Mesenchymal stem cell (in vitro differentiated cells and primary cell): ENCODE measurements at regions not wholly inside any gene's neighbourhood (a gene's known extent, or its start where the extent isn't known, plus 50 kb on each side); places are given as distances from the start of the nearest gene placed in this dataset.

Experiments
- DNase-seq: peaks from one replicate; pipeline ENCODE4 v3.0.0-alpha.2; 2013
- H2AFZ ChIP-seq: one replicate; pipeline ENCODE4 v1.6.1; 2013; ENCODE audit warnings: low read depth, mild to moderate bottlenecking, control low read depth, inconsistent platforms, low read length, moderate library complexity
- H2AK5ac ChIP-seq: 2 replicates; pipeline ENCODE4 v1.6.1; 2013; ENCODE audit warnings: low read length, moderate library complexity, mild to moderate bottlenecking, inconsistent platforms; ENCODE audit not compliant: severe bottlenecking
- H2BK120ac ChIP-seq: one replicate; pipeline ENCODE4 v1.6.1; 2013; ENCODE audit warnings: low read depth, mild to moderate bottlenecking, inconsistent platforms, low read length, moderate library complexity
- H2BK12ac ChIP-seq, 2 experiments: one replicate each; pipeline ENCODE4 v1.6.1; 2013; ENCODE audit warnings: inconsistent platforms in 2 of 2, low read length in 2 of 2, mild to moderate bottlenecking in 2 of 2, moderate library complexity in 2 of 2, control low read depth in 1 of 2
- H2BK15ac ChIP-seq: one replicate; pipeline ENCODE4 v1.6.1; 2013; ENCODE audit warnings: mild to moderate bottlenecking, low read depth, inconsistent platforms; ENCODE audit not compliant: poor library complexity, severe bottlenecking
- H2BK5ac ChIP-seq: 2 replicates; pipeline ENCODE4 v1.6.1; 2013; ENCODE audit warnings: low read depth, mild to moderate bottlenecking, low read length, control low read depth, inconsistent platforms; ENCODE audit not compliant: poor library complexity, severe bottlenecking
- H3K14ac ChIP-seq, 2 experiments: one replicate each; pipeline ENCODE4 v1.6.1; 2013; ENCODE audit warnings: inconsistent platforms in 2 of 2, low read length in 2 of 2, control low read depth in 1 of 2, mild to moderate bottlenecking in 1 of 2, moderate library complexity in 1 of 2
- H3K18ac ChIP-seq, 2 experiments: one replicate each; pipeline ENCODE4 v1.6.1; 2013; ENCODE audit warnings: inconsistent platforms in 2 of 2, low read length in 2 of 2, control low read depth in 1 of 2, low read depth in 1 of 2, mild to moderate bottlenecking in 1 of 2
- H3K23ac ChIP-seq, 2 experiments: one replicate each; pipeline ENCODE4 v1.6.1; 2013; ENCODE audit warnings: inconsistent platforms in 2 of 2, low read length in 2 of 2, mild to moderate bottlenecking in 2 of 2, moderate library complexity in 2 of 2, control low read depth in 1 of 2
- H3K27ac ChIP-seq: 2 replicates; pipeline ENCODE4 v1.5.1; 2013; ENCODE audit warnings: mild to moderate bottlenecking, moderate library complexity, low read length, control low read depth, inconsistent platforms; ENCODE audit not compliant: poor library complexity, severe bottlenecking
- H3K27me3 ChIP-seq, 2 experiments: 2 replicates each; pipeline versions ENCODE4 v1.6.1 to v1.7.0; 2013; ENCODE audit warnings: low read length in 2 of 2, mild to moderate bottlenecking in 2 of 2, moderate library complexity in 2 of 2, control low read depth in 1 of 2, inconsistent platforms in 1 of 2; ENCODE audit not compliant: control insufficient read depth in 1 of 2, insufficient read depth in 1 of 2
- H3K36me3 ChIP-seq, 2 experiments: 2 replicates each; pipeline versions ENCODE4 v1.6.1 to v1.7.0; 2013; ENCODE audit warnings: low read length in 2 of 2, control low read depth in 1 of 2, inconsistent platforms in 1 of 2, low read depth in 1 of 2, mild to moderate bottlenecking in 1 of 2; ENCODE audit not compliant: insufficient read depth in 2 of 2, control insufficient read depth in 1 of 2
- H3K4ac ChIP-seq, 2 experiments: one replicate each; pipeline ENCODE4 v1.6.1; 2013; ENCODE audit warnings: inconsistent platforms in 2 of 2, low read length in 2 of 2, mild to moderate bottlenecking in 2 of 2, moderate library complexity in 2 of 2, control low read depth in 1 of 2, low read depth in 1 of 2
- H3K4me1 ChIP-seq: 2 replicates; pipeline ENCODE4 v1.6.1; 2013; ENCODE audit warnings: low read depth, low read length, control low read depth; ENCODE audit not compliant: control insufficient read depth, insufficient read depth
- H3K4me2 ChIP-seq: 2 replicates; pipeline ENCODE4 v1.6.1; 2013; ENCODE audit warnings: low read length, mild to moderate bottlenecking, inconsistent platforms; ENCODE audit not compliant: poor library complexity, severe bottlenecking
- H3K4me3 ChIP-seq, 2 experiments: 2 replicates each; pipeline versions ENCODE4 v1.5.1 to v1.7.0; 2013; ENCODE audit warnings: low read length in 2 of 2, mild to moderate bottlenecking in 2 of 2, control low read depth in 1 of 2, low read depth in 1 of 2; ENCODE audit not compliant: insufficient read depth in 1 of 2
- H3K79me1 ChIP-seq: replicated peaks from 2 replicates; pipeline ENCODE4 v1.6.1; 2013; ENCODE audit warnings: mild to moderate bottlenecking, control low read depth, low read length, inconsistent platforms; ENCODE audit not compliant: poor library complexity, severe bottlenecking
- H3K9ac ChIP-seq: 2 replicates; pipeline ENCODE4 v1.7.0; 2013; ENCODE audit warnings: mild to moderate bottlenecking, low read length, moderate library complexity
- H3K9me3 ChIP-seq: 2 replicates; pipeline ENCODE4 v1.7.0; 2013; ENCODE audit warnings: mild to moderate bottlenecking, low read length; ENCODE audit not compliant: control insufficient read depth
- H4K8ac ChIP-seq: one replicate; pipeline ENCODE4 v1.6.1; 2013; ENCODE audit warnings: inconsistent platforms, mild to moderate bottlenecking, low read length, moderate library complexity
- H4K91ac ChIP-seq: one replicate; pipeline ENCODE4 v1.6.1; 2013; ENCODE audit warnings: mild to moderate bottlenecking, low read length, inconsistent platforms
- WGBS: methylation state at CpG from one replicate; pipeline ENCODE4 v1.1.7; 2013; ENCODE audit warnings: mixed read lengths; 5-methylcytosine and 5-hydroxymethylcytosine counted together

- H3K4me1 ChIP-seq = peaks cover 11% of the 10 kb centered on the region
Observed at GRCh38 chr13:34361560-34361959, 543.6 kb downstream of the RFC3 start.

GRCh38 chr13:34363266-34363665 is 545.3 kb downstream of the RFC3 start:
- no peak overlapping the region for H2BK15ac ChIP-seq
- H4K8ac ChIP-seq = no peak overlapping the region
- H3K9ac ChIP-seq = no peak overlapping the region
- H3K23ac ChIP-seq = no peak overlapping the region
- no peaks in the 10 kb centered on the region for H3K27me3 ChIP-seq
- no peak overlapping the region for H4K91ac ChIP-seq
- H3K4ac ChIP-seq = no peak overlapping the region
- H3K18ac ChIP-seq = no peak overlapping the region
- no peak overlapping the region for H2BK120ac ChIP-seq
- no peak overlapping the region for H3K27ac ChIP-seq
- H2AK5ac ChIP-seq = no peak overlapping the region
- no peaks in the 10 kb centered on the region for H3K79me1 ChIP-seq
- no peak for DNase-seq
- no peak overlapping the region for H2AFZ ChIP-seq
- no peaks in the 10 kb centered on the region for H3K4me1 ChIP-seq
- H2BK5ac ChIP-seq = no peak overlapping the region
- H3K36me3 ChIP-seq = no peaks in the 10 kb centered on the region
- H3K14ac ChIP-seq = no peak overlapping the region
- peak overlapping the region in 1 of 2 experiments; percentile 65 for H2BK12ac ChIP-seq
- H3K9me3 ChIP-seq = no peaks in the 10 kb centered on the region
- H3K4me3 ChIP-seq = no peak overlapping the region
- H3K4me2 ChIP-seq = no peak overlapping the region
- WGBS = 97% methylated on average over 3 of the region's 4 CpGs

More at GRCh38 chr13:34361560-34361959, 543.6 kb downstream of the RFC3 start:
- Histone ChIP-seq H3K27ac (no peak overlapping the region), H3K18ac (peak overlapping the region in 1 of 2 experiments; percentile 38), H3K4me2 (no peak overlapping the region), H2AK5ac (no peak overlapping the region), H3K36me3 (no peaks in the 10 kb centered on the region), H2BK120ac (no peak overlapping the region), H3K4me3 (no peak overlapping the region), H3K27me3 (no peaks in the 10 kb centered on the region), H2BK12ac (peak overlapping the region in 1 of 2 experiments; percentile 42), H2BK15ac (no peak overlapping the region), H3K23ac (no peak overlapping the region), H4K8ac (peak overlapping the region; percentile 8), H2AFZ (no peak overlapping the region), H3K9me3 (no peaks in the 10 kb centered on the region), H3K4ac (peak overlapping the region in 1 of 2 experiments; percentile 11), H3K9ac (no peak overlapping the region), H3K14ac (no peak overlapping the region), H4K91ac (no peak overlapping the region), H2BK5ac (no peak overlapping the region), H3K79me1 (no peaks in the 10 kb centered on the region)
- WGBS = 84% methylated on average over 4 of the region's 4 CpGs
- DNase-seq = no peak

GRCh38 chr13:34364633-34365032 is 546.7 kb downstream of the RFC3 start:
- Histone ChIP-seq H3K27ac (no peak overlapping the region), H2BK5ac (no peak overlapping the region), H3K9me3 (no peaks in the 10 kb centered on the region), H3K4me3 (no peak overlapping the region), H4K8ac (no peak overlapping the region), H3K18ac (no peak overlapping the region), H2BK15ac (no peak overlapping the region), H3K4ac (no peak overlapping the region), H3K4me2 (no peak overlapping the region), H3K23ac (no peak overlapping the region), H2BK12ac (peak overlapping the region in 1 of 2 experiments; percentile 71), H3K4me1 (no peaks in the 10 kb centered on the region), H2AFZ (no peak overlapping the region), H3K14ac (no peak overlapping the region), H3K27me3 (no peaks in the 10 kb centered on the region), H4K91ac (no peak overlapping the region), H3K79me1 (no peaks in the 10 kb centered on the region), H3K36me3 (no peaks in the 10 kb centered on the region), H3K9ac (no peak overlapping the region), H2AK5ac (no peak overlapping the region), H2BK120ac (no peak overlapping the region)
- DNase-seq = no peak
- no CpG with 5 or more reads among the region's 1 CpG for WGBS

GRCh38 chr13:34369931-34370330 is 552.0 kb downstream of the RFC3 start:
- no peaks in the 10 kb centered on the region for H3K79me1 ChIP-seq
- 19% methylated on average over 1 of the region's 1 CpG for WGBS

More at GRCh38 chr13:34369931-34370330, 552.0 kb downstream of the RFC3 start:
- Histone ChIP-seq H3K9me3 (no peaks in the 10 kb centered on the region), H3K4me3 (no peak overlapping the region), H3K9ac (no peak overlapping the region), H2AFZ (no peak overlapping the region), H3K27ac (no peak overlapping the region), H3K27me3 (no peaks in the 10 kb centered on the region), H3K4me2 (no peak overlapping the region), H3K23ac (no peak overlapping the region), H4K91ac (no peak overlapping the region), H2BK5ac (no peak overlapping the region), H4K8ac (no peak overlapping the region), H2BK120ac (no peak overlapping the region), H3K36me3 (no peaks in the 10 kb centered on the region), H2BK15ac (no peak overlapping the region), H3K4me1 (no peaks in the 10 kb centered on the region), H2BK12ac (no peak overlapping the region), H3K4ac (no peak overlapping the region), H3K14ac (no peak overlapping the region), H2AK5ac (no peak overlapping the region), H3K18ac (no peak overlapping the region)
- peak; percentile 36 for DNase-seq
